ENCODE measurements at regions not wholly inside any gene's neighbourhood (a gene's known extent, or its start where the extent isn't known, plus 50 kb on each side); places are given as distances from the start of the nearest gene placed in this dataset.

DNA sequence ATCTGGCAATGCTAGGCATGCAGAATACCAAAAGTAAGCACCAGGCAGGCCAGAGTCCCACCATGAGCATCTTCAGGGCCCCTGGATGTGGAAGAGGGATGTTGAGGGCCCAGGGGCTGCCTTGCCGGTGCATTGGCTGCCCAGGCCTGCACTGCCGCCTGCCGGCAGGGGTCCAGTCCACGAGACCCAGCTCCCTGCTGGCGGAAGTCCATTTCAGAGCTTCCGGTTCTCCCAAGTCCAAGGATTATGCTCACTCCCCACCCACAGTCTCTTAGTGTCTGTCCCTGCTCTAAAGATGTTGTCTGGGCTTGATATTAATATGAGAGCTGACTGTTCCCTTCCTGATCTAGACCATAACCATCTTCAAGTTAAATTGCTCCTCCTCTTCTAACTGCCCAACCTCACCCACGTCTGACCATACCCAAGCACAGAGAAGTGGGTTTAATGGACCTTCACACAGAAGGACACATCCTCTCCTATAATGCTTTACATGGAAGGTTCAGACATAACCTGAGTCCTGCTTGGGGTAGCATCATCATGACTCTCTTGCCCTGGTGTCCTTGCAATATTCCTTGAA, 117.4 kb downstream of the DAD1 start:
- no peak for TF ChIP-seq ZFP30 (CRISPR knock-in tag; IDR thresholded peaks at IDR 0.05)
- TF ChIP-seq ZNF565 (CRISPR knock-in tag; conservative IDR thresholded peaks at IDR 0.05; ENCODE audit: low read depth) = no peak
- TF ChIP-seq, protein P1, sequence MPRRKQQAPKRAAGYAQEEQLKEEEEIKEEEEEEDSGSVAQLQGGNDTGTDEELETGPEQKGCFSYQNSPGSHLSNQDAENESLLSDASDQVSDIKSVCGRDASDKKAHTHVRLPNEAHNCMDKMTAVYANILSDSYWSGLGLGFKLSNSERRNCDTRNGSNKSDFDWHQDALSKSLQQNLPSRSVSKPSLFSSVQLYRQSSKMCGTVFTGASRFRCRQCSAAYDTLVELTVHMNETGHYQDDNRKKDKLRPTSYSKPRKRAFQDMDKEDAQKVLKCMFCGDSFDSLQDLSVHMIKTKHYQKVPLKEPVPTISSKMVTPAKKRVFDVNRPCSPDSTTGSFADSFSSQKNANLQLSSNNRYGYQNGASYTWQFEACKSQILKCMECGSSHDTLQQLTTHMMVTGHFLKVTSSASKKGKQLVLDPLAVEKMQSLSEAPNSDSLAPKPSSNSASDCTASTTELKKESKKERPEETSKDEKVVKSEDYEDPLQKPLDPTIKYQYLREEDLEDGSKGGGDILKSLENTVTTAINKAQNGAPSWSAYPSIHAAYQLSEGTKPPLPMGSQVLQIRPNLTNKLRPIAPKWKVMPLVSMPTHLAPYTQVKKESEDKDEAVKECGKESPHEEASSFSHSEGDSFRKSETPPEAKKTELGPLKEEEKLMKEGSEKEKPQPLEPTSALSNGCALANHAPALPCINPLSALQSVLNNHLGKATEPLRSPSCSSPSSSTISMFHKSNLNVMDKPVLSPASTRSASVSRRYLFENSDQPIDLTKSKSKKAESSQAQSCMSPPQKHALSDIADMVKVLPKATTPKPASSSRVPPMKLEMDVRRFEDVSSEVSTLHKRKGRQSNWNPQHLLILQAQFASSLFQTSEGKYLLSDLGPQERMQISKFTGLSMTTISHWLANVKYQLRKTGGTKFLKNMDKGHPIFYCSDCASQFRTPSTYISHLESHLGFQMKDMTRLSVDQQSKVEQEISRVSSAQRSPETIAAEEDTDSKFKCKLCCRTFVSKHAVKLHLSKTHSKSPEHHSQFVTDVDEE (CRISPR knock-in tag; IDR thresholded peaks at IDR 0.05) = no peak
- no peak for TF ChIP-seq ZC3H10 (CRISPR knock-in tag; IDR thresholded peaks at IDR 0.05)
- no peak for TF ChIP-seq RARB (CRISPR knock-in tag; IDR thresholded peaks at IDR 0.05)
- no peak for TF ChIP-seq GLIS3 (CRISPR knock-in tag; IDR thresholded peaks at IDR 0.05)
- TF ChIP-seq PPARA (CRISPR knock-in tag; IDR thresholded peaks at IDR 0.05; ENCODE audit: borderline replicate concordance) = no peak
- no peak for TF ChIP-seq ESRRG (CRISPR knock-in tag; IDR thresholded peaks at IDR 0.05)
- TF ChIP-seq, protein P2, sequence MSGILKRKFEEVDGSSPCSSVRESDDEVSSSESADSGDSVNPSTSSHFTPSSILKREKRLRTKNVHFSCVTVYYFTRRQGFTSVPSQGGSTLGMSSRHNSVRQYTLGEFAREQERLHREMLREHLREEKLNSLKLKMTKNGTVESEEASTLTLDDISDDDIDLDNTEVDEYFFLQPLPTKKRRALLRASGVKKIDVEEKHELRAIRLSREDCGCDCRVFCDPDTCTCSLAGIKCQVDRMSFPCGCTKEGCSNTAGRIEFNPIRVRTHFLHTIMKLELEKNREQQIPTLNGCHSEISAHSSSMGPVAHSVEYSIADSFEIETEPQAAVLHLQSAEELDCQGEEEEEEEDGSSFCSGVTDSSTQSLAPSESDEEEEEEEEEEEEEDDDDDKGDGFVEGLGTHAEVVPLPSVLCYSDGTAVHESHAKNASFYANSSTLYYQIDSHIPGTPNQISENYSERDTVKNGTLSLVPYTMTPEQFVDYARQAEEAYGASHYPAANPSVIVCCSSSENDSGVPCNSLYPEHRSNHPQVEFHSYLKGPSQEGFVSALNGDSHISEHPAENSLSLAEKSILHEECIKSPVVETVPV (CRISPR knock-in tag; IDR thresholded peaks at IDR 0.05) = no peak
- no peak for TF ChIP-seq OSR1 (CRISPR knock-in tag; IDR thresholded peaks at IDR 0.05)
- no peak for TF ChIP-seq ARNTL (CRISPR knock-in tag; IDR thresholded peaks at IDR 0.05; ENCODE audit: borderline replicate concordance, low read depth)
- peak; percentile 60 for ATAC-seq

DNA sequence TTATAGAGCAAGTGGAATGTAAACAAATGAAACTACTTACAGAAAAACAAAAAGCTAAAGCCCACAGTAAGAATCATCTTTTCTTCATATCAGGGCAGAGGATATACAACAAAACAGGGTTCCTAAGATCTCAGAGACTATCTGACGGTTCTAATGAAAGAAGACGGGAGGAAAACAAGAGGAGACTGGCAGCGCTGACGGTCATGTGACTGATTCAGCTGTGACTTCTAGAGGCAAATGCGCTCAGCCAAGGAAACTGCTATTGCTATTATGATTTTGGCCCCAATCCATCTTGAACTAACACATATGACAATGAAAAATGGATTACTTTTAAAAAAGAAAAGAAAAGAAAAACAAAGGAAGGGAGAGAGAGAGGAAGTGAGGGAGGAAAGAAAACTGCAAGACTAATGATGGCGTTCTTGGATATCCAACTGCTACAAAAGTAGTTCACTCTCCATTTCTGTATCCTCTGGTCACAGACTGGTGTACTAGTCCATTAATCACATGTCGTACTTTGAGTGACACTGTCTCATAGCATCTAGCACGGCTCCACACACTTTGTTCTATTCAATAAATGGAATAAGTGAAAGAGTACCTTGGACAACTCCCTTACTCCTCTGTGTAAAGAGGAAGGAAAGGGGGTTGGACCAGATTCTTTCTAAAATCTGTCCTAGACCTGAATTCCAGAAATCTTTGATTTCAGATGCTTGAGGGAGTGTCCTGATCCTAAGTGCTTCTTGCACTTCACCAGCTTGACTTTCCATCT, 119.3 kb downstream of the DAD1 start:
- TF ChIP-seq TOX (CRISPR knock-in tag; IDR thresholded peaks at IDR 0.05; ENCODE audit: borderline replicate concordance) (no peak), BACH2 (CRISPR knock-in tag; IDR thresholded peaks at IDR 0.05; ENCODE audit: borderline replicate concordance) (no peak), ZNF8 (CRISPR knock-in tag; IDR thresholded peaks at IDR 0.05) (no peak)
- TF ChIP-seq, protein P3, sequence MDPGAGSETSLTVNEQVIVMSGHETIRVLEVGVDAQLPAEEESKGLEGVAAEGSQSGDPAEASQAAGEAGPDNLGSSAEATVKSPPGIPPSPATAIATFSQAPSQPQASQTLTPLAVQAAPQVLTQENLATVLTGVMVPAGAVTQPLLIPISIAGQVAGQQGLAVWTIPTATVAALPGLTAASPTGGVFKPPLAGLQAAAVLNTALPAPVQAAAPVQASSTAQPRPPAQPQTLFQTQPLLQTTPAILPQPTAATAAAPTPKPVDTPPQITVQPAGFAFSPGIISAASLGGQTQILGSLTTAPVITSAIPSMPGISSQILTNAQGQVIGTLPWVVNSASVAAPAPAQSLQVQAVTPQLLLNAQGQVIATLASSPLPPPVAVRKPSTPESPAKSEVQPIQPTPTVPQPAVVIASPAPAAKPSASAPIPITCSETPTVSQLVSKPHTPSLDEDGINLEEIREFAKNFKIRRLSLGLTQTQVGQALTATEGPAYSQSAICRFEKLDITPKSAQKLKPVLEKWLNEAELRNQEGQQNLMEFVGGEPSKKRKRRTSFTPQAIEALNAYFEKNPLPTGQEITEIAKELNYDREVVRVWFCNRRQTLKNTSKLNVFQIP (CRISPR knock-in tag; IDR thresholded peaks at IDR 0.05; ENCODE audit: borderline replicate concordance, low read depth) = no peak
- ATAC-seq = no peak

DNA sequence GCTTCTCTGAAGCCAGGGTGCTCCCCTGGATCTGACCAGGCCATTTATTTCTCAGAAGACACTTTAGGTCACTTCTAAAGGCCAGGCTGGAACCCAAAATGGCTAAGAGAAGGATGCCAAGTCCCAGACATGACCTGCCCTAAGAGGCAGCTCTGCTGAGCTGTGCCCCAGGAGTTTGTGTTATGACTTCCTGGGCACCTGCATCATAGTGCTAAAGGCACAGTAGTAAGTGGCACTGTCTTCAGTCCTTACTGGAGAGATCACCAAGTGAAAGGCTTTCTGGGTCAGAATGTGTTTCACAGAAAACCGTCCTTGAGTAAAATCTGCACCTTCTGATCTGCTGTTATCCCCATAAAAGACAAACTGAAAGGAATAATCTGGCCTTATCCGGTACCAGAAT, 120.2 kb downstream of the DAD1 start:
- ATAC-seq = no peak
- no peak for TF ChIP-seq ZFP3 (CRISPR knock-in tag; IDR thresholded peaks at IDR 0.05)
- no peak for TF ChIP-seq ZC3H10 (CRISPR knock-in tag; IDR thresholded peaks at IDR 0.05)
- TF ChIP-seq, protein P4, sequence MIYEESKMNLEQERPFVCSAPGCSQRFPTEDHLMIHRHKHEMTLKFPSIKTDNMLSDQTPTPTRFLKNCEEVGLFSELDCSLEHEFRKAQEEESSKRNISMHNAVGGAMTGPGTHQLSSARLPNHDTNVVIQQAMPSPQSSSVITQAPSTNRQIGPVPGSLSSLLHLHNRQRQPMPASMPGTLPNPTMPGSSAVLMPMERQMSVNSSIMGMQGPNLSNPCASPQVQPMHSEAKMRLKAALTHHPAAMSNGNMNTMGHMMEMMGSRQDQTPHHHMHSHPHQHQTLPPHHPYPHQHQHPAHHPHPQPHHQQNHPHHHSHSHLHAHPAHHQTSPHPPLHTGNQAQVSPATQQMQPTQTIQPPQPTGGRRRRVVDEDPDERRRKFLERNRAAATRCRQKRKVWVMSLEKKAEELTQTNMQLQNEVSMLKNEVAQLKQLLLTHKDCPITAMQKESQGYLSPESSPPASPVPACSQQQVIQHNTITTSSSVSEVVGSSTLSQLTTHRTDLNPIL (CRISPR knock-in tag; IDR thresholded peaks at IDR 0.05; ENCODE audit: low read depth) = no peak
- TF ChIP-seq ZFP30 (CRISPR knock-in tag; IDR thresholded peaks at IDR 0.05) = no peak
- TF ChIP-seq, protein P3 (CRISPR knock-in tag; IDR thresholded peaks at IDR 0.05; ENCODE audit: borderline replicate concordance, low read depth) = no peak
- no peak for TF ChIP-seq OSR1 (CRISPR knock-in tag; IDR thresholded peaks at IDR 0.05)
- no peak for TF ChIP-seq SNAI2 (CRISPR knock-in tag; IDR thresholded peaks at IDR 0.05)
- no peak for TF ChIP-seq RARB (CRISPR knock-in tag; IDR thresholded peaks at IDR 0.05)
- TF ChIP-seq TCF4 (CRISPR knock-in tag; IDR thresholded peaks at IDR 0.05; ENCODE audit: borderline replicate concordance) = no peak
- no peak for TF ChIP-seq TOX (CRISPR knock-in tag; IDR thresholded peaks at IDR 0.05; ENCODE audit: borderline replicate concordance)
- TF ChIP-seq, protein P5, sequence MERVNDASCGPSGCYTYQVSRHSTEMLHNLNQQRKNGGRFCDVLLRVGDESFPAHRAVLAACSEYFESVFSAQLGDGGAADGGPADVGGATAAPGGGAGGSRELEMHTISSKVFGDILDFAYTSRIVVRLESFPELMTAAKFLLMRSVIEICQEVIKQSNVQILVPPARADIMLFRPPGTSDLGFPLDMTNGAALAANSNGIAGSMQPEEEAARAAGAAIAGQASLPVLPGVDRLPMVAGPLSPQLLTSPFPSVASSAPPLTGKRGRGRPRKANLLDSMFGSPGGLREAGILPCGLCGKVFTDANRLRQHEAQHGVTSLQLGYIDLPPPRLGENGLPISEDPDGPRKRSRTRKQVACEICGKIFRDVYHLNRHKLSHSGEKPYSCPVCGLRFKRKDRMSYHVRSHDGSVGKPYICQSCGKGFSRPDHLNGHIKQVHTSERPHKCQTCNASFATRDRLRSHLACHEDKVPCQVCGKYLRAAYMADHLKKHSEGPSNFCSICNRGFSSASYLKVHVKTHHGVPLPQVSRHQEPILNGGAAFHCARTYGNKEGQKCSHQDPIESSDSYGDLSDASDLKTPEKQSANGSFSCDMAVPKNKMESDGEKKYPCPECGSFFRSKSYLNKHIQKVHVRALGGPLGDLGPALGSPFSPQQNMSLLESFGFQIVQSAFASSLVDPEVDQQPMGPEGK (CRISPR knock-in tag; IDR thresholded peaks at IDR 0.05; ENCODE audit: borderline replicate concordance) = no peak
- no peak for TF ChIP-seq CSDC2 (CRISPR knock-in tag; IDR thresholded peaks at IDR 0.05)
- TF ChIP-seq, protein P2 (CRISPR knock-in tag; IDR thresholded peaks at IDR 0.05) = no peak
- no peak for TF ChIP-seq GLIS3 (CRISPR knock-in tag; IDR thresholded peaks at IDR 0.05)
- no peak for TF ChIP-seq ESRRG (CRISPR knock-in tag; IDR thresholded peaks at IDR 0.05)
- no peak for TF ChIP-seq ZNF8 (CRISPR knock-in tag; IDR thresholded peaks at IDR 0.05)
